Activated CD8-positive, alpha-beta memory T cell treated with anti-CD3 and anti-CD28 coated beads for 36 hours (primary cell): ENCODE measurements at regions not wholly inside any gene's neighbourhood (a gene's known extent, or its start where the extent isn't known, plus 50 kb on each side); places are given as distances from the start of the nearest gene placed in this dataset.

Source experiments
- CTCF ChIA-PET: fragments of 350-600 bp; sonication (Branson Sonifier 250); formaldehyde crosslinking; loops from one replicate; lab custom pipeline; 2021; ENCODE audit warnings: antibody characterized with exemption; lab: Charles Lee
- POLR2A ChIA-PET: fragments of 350-600 bp; sonication (Branson Sonifier 250); formaldehyde crosslinking; loops from one replicate; lab custom pipeline; 2021; ENCODE audit warnings: antibody characterized with exemption; lab: Charles Lee

DNA sequence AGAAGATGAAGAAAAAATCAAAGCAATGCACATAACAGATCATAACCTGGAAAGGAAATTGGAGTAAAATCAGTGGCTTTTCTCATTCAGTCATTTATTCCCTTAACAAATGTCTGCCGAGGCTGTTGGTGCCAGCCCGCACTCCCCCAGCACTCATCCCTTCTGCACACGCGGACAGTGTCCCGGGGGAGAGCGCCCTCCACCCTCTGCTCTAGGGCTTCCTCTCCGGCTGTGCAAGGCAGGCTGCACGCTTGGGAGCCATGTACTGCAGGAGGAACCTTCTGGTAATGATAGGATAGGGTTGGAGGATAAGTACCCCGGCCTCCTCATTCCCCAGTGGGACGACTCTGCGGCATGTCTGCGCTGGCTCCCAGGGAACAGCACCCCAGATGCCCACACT, 134.5 kb downstream of the PAX1 start:
- ChIA-PET POLR2A (no interaction called here), CTCF (no interaction called here)

DNA sequence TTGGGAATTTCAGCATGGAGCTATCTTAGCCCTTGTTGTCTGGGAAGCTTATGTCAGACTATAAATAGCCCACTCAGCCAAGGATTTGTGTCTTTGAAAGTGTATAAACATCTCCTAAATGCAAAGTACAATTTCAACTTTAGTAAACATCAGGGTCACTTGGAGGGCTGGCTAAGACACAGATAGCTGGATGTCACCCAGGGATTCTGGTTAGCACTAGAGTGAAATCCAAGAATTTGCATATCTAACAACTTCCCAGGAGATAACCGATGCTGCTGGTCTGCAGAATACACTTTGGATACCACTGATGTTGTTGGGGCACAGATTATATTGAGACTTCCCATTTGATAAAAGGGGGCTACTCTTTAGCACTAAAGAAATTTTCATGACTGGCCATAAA, 130.9 kb downstream of the PAX1 start:
- ChIA-PET CTCF (no interaction called here), POLR2A (no interaction called here)

DNA sequence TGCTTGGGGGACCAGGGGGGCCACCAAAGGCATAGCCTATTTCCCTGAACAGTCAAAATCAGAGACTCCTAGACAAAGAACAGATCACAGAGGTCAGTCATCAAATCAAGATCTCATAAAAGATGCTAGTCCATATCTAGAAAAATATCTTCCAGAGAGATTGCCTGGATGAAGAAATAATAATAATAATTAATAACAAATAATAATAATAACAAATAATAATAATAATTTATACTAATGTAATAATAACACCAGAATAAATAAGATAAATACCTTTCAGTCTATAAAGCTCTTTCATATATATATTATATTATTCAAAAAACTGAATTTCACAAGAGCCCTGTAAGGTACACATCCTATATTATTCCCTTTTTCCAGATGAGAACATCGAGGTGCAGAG, 129.6 kb downstream of the PAX1 start:
- CTCF ChIA-PET = no interaction called here

DNA sequence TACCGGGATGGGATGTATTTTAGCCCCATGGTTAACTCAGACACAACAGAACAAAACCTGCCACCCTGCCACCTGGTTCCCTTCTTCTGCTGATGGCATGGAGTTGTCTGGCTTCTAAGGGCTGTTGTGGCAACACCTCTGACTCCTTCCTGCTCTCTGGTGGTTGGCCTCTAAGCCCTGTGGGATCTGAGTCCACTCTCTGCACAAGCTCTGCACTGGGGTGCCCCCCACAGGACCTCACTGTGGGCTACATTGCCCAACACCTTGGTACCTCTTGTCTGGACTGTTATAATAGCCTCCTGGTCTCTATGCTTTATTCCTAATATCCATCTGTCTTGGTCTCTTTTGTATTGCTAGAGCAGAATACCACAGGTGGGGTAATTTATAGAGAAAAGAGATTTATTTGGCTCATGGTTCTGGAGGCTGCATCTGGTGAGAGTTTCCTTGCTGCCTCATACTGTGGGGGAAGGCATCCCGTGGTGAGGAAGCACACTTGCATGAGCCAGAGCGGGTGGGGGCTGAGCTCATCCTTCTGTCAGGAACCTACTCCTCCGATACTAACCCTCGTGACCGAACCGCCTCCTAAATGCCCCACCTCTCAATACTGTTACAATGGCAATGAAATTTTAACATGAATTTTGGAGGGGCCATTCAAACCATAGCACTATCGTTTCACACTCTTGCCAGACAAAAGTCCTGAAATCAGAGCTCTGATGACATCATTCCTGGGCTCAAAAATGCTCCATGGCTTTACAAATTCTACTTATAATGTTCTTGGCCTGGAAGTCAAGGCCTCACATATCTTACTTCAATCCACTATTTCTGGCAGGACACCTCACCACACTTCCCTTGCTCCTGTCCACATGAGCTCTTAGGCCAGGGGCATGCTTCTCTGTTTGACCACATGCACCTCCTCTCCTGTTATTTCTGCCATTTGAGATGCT, 127.2 kb downstream of the PAX1 start:
- ChIA-PET POLR2A (no interaction called here), CTCF (no interaction called here)

More for the DNA sequence above, 129.6 kb downstream of the PAX1 start:
- POLR2A ChIA-PET = no interaction called here

DNA sequence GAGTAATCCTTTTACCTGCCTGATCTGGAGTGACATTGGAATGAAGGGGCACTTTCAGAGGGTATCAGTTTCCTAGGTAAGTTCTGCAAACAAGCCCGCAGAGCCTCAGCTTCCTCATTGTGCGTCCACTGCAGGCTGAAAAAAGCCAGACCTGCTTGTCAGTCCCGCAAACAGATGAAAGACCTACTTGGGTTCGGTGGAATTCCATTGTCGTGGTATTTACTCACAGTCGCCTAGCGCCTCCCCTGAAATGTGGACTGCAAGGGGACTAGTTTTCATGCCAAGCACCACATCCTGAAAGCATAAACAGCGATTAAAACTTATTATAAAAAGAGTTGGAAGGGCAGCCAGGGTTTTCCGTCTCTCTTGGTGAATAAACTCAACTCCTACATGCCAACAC, 121.5 kb downstream of the PAX1 start:
- ChIA-PET CTCF (no interaction called here), POLR2A (no interaction called here)

DNA sequence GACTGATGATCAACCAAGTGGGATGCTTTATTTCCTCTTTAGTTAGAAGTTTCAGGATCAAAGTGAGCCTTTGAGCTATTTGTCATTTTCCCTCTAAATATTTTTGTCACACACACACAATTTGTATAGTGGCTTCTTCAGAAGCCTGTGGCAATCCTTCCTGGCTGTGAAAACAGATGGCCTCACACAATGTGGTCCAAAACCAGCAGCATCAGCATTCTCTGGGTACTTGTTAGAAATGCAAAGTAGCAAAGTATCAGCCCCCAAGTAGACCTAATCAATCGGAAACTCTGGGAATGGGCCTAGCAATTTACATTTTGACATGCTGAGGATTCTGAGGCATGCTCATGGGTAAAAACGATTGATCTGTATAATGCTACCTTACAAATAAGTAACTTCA, 115.9 kb downstream of the PAX1 start:
- ChIA-PET CTCF (no interaction called here), POLR2A (no interaction called here)

DNA sequence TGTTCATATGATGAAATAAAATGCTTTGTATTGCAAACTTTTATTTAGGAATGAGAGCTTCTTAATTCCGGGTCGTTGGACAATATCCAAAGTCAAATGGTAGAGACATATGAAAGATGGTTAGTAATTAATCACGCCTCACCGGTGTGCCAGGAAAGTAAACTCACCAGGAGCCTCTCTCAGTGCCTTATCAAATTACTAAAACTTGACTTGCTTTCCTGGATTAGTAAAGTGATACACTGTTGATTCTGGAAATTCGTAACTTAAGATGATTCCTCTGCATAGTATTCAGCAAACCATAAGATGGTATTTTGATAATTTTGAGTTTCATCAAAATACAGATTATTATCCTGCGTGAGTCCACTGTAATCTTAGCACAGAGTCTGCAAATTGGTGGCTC, 115.2 kb downstream of the PAX1 start:
- POLR2A ChIA-PET = no interaction called here
- CTCF ChIA-PET = no interaction called here

DNA sequence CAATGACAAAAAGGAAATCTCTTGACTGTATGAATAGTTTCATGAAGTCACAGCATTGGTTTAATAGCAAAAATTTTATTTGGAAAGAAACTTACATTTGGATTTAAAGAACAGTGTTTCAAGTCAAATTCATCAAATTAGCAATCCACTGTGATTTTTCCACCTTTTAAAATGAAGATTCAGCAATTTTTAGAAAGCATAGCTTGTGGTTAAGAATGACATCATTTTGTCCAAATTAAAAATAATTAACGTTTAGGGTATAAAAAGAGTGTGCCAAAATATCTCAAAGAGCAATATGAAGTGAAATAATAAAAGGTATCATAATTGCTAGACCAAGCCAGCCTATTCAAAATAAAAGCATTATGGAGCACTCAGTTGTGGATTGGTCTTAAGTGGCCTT, 114.6 kb downstream of the PAX1 start:
- ChIA-PET CTCF (no interaction called here), POLR2A (no interaction called here)

DNA sequence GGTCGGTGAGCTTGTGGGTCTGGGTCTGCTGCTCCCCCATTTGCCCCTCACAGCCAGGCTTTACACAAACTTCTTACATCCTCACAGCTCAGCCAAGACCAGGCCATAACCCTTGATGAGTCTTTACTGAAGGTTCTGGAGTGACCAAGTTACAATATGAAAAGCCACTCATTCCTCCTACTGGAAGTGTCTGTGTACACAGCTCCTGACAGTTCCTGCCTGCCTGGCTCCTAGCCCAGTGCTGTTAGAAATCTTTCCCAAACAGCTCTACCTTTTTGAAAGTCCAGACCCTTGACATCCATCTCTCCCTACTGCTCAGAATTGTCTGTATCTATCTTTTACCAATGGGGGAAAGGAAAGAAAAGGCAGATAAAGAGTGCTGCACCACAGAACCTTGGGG, 106.9 kb downstream of the PAX1 start:
- POLR2A ChIA-PET = no interaction called here
- CTCF ChIA-PET = no interaction called here

DNA sequence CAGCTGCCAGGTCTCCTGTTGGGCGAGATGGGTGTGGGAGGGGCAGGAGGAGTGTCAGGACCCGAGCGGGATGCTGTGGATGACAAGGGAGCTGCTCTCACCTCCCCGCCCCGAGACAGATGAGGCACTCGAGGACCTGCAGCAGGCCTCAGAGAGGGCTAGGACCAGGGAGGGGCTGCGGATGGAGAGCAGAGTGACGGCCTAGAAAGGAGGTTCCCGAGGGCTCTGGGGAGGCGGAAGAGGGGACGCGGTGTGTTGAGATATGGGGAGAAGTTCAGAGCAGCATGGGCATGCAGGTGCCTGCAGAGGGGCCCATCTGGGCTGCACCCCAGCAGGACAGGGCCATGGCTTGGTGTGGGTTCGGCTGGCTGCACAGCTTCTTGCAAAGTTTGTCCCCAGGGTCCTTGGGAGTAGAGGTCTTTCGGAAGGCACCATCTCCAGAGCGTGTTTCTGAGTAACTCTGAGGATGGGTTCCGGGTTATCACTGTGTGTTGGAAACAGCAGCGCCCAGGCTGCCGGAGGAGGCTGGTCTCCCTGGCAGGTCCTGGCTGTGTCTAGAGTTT, 104.6 kb downstream of the PAX1 start:
- ChIA-PET POLR2A (no interaction called here), CTCF (interaction anchor here (0.6 kb wide), 1 partner anchor 502 kb away, joined by 4 read pairs; no protein-coding TSS in a partner anchor)

DNA sequence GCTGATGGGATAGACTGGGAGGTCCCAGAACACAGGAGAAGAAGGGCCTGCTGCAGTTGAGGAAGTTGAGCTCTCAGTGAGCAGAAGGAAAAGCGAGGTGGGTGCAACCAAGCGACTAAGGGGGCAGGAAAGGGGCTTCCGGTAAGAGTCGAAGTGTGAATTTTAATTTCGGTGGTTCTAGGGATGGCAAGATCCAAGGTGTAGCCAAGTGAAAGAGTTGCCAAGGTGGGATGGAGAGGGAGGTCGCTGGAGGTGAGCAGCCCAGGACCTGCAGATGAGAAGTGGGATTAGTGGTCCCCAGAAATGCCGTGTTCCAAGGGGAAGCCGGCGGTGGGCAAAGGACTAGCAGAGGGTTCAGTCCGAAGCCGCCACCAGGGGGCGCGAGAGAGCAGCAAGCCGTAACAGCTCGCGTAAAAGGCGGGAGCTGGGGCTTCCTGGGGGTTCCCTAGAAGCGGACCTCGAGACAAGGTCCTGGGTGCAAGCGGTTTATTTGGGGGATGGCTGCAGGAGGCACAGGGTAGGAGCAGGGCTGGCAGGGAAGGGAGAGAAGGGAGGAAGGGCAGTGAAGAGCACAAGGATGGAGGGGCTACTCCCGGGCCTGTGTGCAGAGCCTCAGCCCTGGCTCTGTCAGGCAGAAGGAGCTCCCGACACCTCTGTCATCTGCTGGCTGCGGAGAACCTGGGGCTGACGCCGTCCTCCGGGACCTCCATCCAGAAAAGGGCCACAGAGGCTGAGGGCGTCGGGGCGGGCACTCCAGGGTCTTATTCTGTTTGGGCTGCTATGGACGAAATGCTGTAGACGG, 103.6 kb downstream of the PAX1 start:
- CTCF ChIA-PET = no interaction called here
- POLR2A ChIA-PET = no interaction called here

DNA sequence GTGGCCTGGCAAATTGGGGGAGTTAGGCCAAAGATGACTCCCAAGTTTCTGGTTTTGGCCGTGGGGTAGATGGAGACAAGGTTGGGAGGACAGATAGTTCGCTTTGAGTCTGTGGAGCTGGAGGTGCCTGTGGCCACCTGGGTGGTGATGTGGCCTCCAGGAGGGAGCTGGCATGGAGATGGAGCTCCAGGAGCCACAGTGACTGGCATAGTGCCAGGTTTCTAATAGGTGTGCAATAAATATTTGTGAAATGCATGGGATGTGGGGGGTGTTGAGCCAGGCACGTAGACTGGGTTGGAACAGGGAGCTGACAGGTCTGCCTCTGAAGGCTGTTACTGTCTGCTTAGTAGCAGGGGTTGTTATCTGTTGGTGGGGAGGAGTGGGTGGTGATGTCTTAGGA, 102.7 kb downstream of the PAX1 start:
- POLR2A ChIA-PET = no interaction called here
- CTCF ChIA-PET = no interaction called here

DNA sequence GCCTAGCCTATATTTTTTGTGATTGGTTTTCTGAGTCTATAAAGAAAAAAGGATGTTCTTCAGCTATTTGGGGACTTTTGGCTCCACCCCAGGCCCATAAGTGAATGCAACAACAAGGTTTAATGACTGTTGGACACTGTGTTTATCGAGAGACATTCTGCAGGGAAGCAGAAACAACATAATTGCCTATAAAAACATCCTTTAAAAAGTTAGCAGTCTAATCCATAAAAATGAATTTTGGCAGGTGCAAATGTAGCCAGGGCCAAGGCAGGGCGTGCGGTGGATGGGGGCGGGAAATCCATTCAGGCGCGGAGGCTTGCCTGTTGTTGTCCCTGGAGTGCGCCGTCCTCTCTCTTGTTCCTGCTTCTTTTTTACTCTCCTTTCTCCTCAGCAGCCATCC, 99.3 kb downstream of the PAX1 start:
- POLR2A ChIA-PET = no interaction called here
- CTCF ChIA-PET = interaction anchor here (0.7 kb wide), 1 partner anchor 613 kb away, joined by 5 read pairs; no protein-coding TSS in a partner anchor

DNA sequence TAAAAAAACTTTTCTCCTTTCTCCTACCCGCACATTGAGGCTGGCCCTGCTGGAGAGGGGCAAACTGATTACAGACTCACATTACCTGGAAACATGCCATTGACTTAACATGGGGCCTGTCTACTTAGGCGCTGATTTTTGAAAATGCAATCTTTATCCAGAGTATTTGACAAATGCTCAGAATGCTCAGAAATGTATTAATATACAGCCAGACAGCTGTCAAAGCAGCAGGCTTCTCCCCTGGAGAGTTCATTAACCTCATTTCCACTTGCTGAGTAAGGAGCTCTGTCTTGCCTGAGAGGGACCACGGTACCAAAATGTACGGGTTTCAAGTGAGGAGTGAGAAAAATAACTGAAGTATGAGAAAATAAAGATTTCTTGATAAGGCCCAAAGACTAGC, 95.7 kb downstream of the PAX1 start:
- POLR2A ChIA-PET = no interaction called here

DNA sequence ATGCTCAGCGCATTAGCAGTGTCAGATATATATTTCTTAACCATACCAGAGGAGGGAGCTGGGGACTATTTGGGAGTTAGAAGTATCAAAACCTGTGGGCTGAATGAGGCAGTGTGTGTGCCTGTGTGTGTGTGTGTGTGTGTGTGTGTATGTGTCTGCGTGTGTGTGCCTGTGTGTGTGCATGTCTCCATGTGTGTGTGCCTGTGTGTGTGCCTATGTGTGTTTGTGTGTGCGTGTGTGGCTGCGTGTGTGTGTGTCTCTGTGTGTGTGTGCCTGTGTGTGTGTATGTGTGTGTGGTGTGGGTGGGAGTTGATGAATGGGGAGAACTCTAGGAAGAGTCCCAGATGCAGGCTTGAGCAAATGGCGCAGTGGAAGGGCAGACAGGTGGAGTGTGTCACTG, 92.9 kb downstream of the PAX1 start:
- ChIA-PET CTCF (no interaction called here), POLR2A (no interaction called here)

More for the DNA sequence above, 95.7 kb downstream of the PAX1 start:
- CTCF ChIA-PET = no interaction called here

DNA sequence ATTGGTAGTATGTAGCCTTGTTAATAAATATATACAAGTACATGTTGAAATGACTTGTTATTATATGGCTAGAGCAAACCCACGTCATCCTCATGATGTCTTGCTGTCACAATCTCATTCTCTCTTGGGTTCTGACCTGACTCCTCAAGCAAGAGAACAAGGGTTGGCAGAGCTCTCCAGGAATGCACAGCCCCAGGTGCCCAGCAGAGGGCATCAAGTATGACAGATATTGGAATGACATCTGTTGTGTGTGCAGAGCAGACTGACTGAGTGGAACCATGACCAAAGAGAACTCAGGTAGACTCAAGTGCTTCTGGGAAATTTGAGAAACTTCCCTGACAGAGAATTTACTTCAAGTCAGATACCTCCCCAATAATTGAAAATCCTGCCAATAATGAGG, 90.6 kb downstream of the PAX1 start:
- CTCF ChIA-PET = no interaction called here

DNA sequence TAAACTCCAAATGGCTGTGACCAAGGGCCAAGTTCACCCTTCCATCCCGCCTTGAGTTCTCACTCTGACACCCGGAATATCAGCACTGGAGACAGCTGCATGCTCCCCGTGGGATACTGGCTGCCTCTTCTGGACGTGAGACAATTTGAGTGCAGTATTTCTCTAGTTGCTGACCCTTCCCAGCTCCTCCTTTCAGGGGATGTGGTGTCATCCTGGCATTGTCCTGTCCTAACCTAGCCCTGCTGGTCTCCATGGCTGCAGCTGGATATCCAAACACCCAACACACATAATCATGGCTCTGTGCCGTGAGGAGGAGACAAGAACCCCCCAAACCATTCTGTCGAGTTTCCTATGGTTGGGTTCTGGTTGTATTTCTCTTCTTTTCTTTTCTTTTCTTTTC, 82.6 kb downstream of the PAX1 start:
- CTCF ChIA-PET = no interaction called here

More for the DNA sequence above, 90.6 kb downstream of the PAX1 start:
- POLR2A ChIA-PET = no interaction called here

DNA sequence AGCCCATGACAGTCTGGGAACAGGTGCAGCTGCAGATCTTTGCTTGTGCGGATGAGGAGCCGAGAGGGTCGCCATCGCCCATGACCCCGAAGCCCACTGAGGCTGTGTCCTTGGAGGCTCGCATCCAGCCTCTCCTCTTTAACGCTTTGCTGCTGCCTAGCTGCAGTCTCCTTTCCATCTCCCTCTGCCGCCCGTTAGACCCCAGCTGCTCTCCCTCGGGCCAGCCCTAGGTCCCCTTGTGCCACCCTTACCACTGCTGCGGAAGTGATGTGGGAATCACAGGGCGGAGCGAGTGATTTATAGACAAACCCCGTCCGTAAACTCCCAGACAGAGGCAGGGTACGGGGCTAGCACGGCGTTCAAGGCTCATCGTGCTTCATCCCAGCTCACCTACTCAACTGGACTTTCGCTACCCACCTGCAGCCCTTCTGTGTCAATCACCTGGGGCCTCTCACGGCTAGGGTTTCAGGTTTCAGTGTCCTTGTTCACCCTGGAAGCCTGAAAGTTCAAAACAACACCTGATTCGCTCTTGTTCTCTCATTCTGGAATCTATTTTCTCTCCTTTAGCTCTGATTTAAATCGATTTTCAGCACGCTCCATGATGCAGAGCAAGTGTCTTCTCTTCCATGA, 76.1 kb downstream of the PAX1 start:
- ChIA-PET CTCF (no interaction called here), POLR2A (no interaction called here)

More for the DNA sequence above, 82.6 kb downstream of the PAX1 start:
- POLR2A ChIA-PET = no interaction called here

DNA sequence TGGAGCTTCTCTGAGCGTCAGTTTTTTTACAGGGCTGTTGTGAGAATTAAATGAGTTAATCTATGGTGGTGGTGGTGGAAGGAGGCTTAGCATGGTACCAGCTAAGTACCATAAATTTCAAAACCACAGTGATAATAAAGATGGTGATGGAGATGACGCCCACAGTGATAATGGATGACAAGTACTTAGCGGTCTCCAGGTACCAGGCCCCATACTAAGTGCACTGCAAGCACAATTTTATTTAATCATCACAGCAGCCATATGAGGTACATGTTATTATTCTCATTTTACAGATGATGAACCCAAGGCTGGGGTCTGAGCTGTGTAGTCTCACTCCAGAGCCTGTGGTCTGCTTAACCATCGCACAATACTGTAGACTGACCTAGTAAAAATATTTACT, 75.1 kb downstream of the PAX1 start:
- POLR2A ChIA-PET = no interaction called here
- CTCF ChIA-PET = no interaction called here
